MM.1S (cell line): ENCODE measurements at regions not wholly inside any gene's neighbourhood (a gene's known extent, or its start where the extent isn't known, plus 50 kb on each side); places are given as distances from the start of the nearest gene placed in this dataset.

Experiments used
- DNase-seq: peaks from one replicate; pipeline ENCODE4 v3.0.0-alpha.2; 2015
- H2AFZ ChIP-seq: fragments of 300-600 bp; sonication (generic); 2 replicates; pipeline ENCODE4 v1.6.0; 2016; ENCODE audit warnings: antibody characterized with exemption, low read length
- H3F3A ChIP-seq: fragments of 300-600 bp; sonication (generic); 2 replicates; pipeline ENCODE4 v1.6.1; 2016; ENCODE audit warnings: mild to moderate bottlenecking, antibody characterized with exemption, low read length, moderate library complexity, mixed read lengths; ENCODE audit not compliant: insufficient read depth
- H3K27ac ChIP-seq: fragments of 300-600 bp; sonication (generic); 2 replicates; pipeline ENCODE4 v1.5.1; 2016; ENCODE audit warnings: mild to moderate bottlenecking, low read length
- H3K27me3 ChIP-seq: fragments of 300-600 bp; sonication (generic); replicated peaks from 2 replicates; pipeline ENCODE4 v1.6.0; 2016; ENCODE audit warnings: low read length; ENCODE audit not compliant: insufficient read depth
- H3K36me3 ChIP-seq: fragments of 300-600 bp; sonication (generic); replicated peaks from 2 replicates; pipeline ENCODE4 v1.6.1; 2016; ENCODE audit warnings: mild to moderate bottlenecking, low read length, mixed read lengths; ENCODE audit not compliant: insufficient read depth
- H3K4me1 ChIP-seq: fragments of 300-600 bp; sonication (generic); 2 replicates; pipeline ENCODE4 v1.6.1; 2016; ENCODE audit warnings: low read length, mixed read lengths
- H3K4me2 ChIP-seq: fragments of 300-600 bp; sonication (generic); 2 replicates; pipeline ENCODE4 v1.6.0; 2016; ENCODE audit warnings: low read depth, low read length
- H3K4me3 ChIP-seq: fragments of 300-600 bp; sonication (generic); 2 replicates; pipeline ENCODE4 v1.5.1; 2016; ENCODE audit warnings: low read length, mixed read lengths
- H3K79me2 ChIP-seq: fragments of 300-600 bp; sonication (generic); 2 replicates; pipeline ENCODE4 v1.6.1; 2016; ENCODE audit warnings: mixed run types, low read length, mixed read lengths
- H3K9ac ChIP-seq: fragments of 300-600 bp; sonication (generic); 2 replicates; pipeline ENCODE4 v1.6.1; 2016; ENCODE audit warnings: low read length, mixed read lengths
- H3K9me2 ChIP-seq: fragments of 300-600 bp; sonication (generic); replicated peaks from 2 replicates; pipeline ENCODE4 v1.6.1; 2016; ENCODE audit warnings: mild to moderate bottlenecking, low read length, mixed read lengths; ENCODE audit not compliant: insufficient read depth
- H3K9me3 ChIP-seq: fragments of 300-600 bp; sonication (generic); replicated peaks from 2 replicates; pipeline ENCODE4 v1.6.1; 2016; ENCODE audit warnings: mild to moderate bottlenecking, low read length, mixed read lengths; ENCODE audit not compliant: insufficient read depth
- H4K20me1 ChIP-seq: fragments of 300-600 bp; sonication (generic); 2 replicates; pipeline ENCODE4 v1.6.1; 2016; ENCODE audit warnings: mild to moderate bottlenecking, low read length, moderate library complexity, mixed read lengths; ENCODE audit not compliant: insufficient read depth
- EZH2 ChIP-seq: fragments of 300-600 bp; sonication (generic); optimal IDR thresholded peaks from 2 replicates; pipeline ENCODE3; 2017; ENCODE audit warnings: low read depth, mild to moderate bottlenecking, antibody characterized with exemption, low read length, mixed read lengths
- EZH2phosphoT487 ChIP-seq: fragments of 300-600 bp; sonication (generic); IDR thresholded peaks from 2 replicates; pipeline ENCODE4 v1.6.1; 2018; ENCODE audit warnings: antibody characterized with exemption, low read length
- TF ChIP-seq, protein P1 (sequence below): fragments of 300-600 bp; sonication (generic); IDR thresholded peaks from 2 replicates; pipeline ENCODE4 v1.5.1; 2016; ENCODE audit warnings: antibody characterized with exemption, low read length, mixed read lengths

DNA sequence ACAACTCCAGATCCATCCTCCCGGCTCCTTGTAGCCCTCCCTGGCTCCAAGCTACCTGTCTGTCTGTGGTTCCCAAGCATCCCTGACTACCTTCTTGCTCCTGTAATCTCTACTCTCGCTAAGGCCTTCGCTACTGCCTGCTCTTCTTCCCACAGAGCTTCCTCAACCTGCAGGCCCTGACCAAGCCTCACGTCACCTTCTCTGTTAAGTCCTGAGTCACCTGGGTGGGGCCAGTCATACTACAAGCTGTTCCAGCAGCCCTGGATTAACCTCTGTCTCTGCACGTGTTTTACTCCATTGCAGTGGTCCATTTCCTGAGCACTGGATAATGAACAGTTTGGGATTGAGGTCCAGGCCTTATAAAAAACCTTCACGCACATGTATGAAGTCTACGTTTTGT, 770.7 kb downstream of the BCL11B start:
- H3K4me3 ChIP-seq, result no peak overlapping the region
- DNase-seq, result no peak
- H3K27me3 ChIP-seq, result no peaks in the 10 kb centered on the region
- H3K79me2 ChIP-seq, result no peaks in the 10 kb centered on the region
- no peak overlapping the region for H3K9ac ChIP-seq
- TF ChIP-seq, protein P1, sequence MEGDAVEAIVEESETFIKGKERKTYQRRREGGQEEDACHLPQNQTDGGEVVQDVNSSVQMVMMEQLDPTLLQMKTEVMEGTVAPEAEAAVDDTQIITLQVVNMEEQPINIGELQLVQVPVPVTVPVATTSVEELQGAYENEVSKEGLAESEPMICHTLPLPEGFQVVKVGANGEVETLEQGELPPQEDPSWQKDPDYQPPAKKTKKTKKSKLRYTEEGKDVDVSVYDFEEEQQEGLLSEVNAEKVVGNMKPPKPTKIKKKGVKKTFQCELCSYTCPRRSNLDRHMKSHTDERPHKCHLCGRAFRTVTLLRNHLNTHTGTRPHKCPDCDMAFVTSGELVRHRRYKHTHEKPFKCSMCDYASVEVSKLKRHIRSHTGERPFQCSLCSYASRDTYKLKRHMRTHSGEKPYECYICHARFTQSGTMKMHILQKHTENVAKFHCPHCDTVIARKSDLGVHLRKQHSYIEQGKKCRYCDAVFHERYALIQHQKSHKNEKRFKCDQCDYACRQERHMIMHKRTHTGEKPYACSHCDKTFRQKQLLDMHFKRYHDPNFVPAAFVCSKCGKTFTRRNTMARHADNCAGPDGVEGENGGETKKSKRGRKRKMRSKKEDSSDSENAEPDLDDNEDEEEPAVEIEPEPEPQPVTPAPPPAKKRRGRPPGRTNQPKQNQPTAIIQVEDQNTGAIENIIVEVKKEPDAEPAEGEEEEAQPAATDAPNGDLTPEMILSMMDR, result no peak
- no peak for TF ChIP-seq EZH2phosphoT487
- no peak for TF ChIP-seq EZH2
- H4K20me1 ChIP-seq, result no peaks in the 10 kb centered on the region
- no peak overlapping the region for H2AFZ ChIP-seq
- no peaks in the 10 kb centered on the region for H3F3A ChIP-seq
- H3K36me3 ChIP-seq, result no peaks in the 10 kb centered on the region
- H3K9me2 ChIP-seq, result no peaks in the 10 kb centered on the region
- H3K4me1 ChIP-seq, result no peaks in the 10 kb centered on the region
- no peaks in the 10 kb centered on the region for H3K9me3 ChIP-seq
- no peak overlapping the region for H3K27ac ChIP-seq
- no peak overlapping the region for H3K4me2 ChIP-seq

DNA sequence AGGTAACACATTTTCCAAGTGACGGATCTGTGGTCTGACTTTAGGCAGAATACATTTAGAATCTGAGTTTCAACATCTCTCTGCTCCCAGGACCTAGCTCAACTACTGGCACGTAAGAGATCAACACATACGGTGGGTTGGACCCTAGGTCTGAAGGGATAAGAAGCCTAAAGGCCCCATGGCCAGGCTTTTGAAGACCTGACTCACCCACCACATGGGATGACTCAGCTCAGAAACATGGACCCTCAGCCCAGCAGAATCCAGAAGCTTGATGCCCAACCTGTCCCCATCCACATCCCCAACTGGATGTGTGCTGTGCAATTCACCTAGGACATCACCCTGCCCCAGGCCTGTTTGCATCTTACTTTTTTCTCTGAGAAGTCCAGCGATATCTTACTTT, 770.2 kb downstream of the BCL11B start:
- no peak overlapping the region for H3K27ac ChIP-seq
- no peaks in the 10 kb centered on the region for H3K4me1 ChIP-seq
- H3K9me2 ChIP-seq, result no peaks in the 10 kb centered on the region
- no peaks in the 10 kb centered on the region for H3K79me2 ChIP-seq
- H3F3A ChIP-seq, result no peaks in the 10 kb centered on the region
- H3K36me3 ChIP-seq, result no peaks in the 10 kb centered on the region
- no peaks in the 10 kb centered on the region for H3K27me3 ChIP-seq
- H2AFZ ChIP-seq, result no peak overlapping the region
- DNase-seq, result no peak
- no peaks in the 10 kb centered on the region for H4K20me1 ChIP-seq
- no peak overlapping the region for H3K4me3 ChIP-seq
- TF ChIP-seq, protein P1, result no peak
- TF ChIP-seq EZH2, result no peak
- no peak for TF ChIP-seq EZH2phosphoT487
- no peak overlapping the region for H3K9ac ChIP-seq
- no peaks in the 10 kb centered on the region for H3K9me3 ChIP-seq
- no peak overlapping the region for H3K4me2 ChIP-seq

DNA sequence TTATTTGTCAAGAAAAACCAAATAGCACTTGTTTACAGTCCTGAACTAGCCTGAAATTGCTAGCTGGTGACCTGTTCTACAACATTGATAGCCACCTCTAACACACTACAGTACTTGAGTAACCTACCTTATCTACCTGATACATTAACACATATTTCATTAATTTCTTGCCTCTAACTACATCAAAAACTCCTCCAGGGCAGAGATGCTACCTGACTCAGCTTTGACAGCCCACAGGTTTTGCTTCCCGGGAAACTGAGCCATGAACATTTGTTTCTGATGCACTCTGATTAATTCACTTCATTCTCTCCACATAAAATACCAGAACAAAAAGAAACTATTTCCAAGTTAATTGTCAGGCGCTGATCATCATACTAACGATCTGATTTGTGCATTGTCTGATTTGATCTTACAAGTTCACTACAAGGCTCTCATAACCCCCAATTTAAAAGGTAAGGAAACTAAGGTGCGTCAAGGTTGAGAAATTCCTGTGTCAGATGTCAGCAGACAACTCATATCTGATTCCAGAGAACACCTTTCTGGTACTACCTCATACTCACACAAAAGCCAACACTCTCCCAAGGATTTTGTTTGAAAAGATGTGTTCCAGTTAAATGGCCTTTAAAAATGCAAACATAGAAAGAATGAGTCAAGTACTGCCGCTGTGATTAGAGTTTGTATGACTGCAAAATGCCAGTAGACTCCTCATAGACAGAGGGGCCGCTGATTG, 768.7 kb downstream of the BCL11B start:
- no peak overlapping the region for H3K27ac ChIP-seq

More for the DNA sequence above, 768.7 kb downstream of the BCL11B start:
- H3K79me2 ChIP-seq, result no peaks in the 10 kb centered on the region
- H2AFZ ChIP-seq, result no peak overlapping the region
- TF ChIP-seq EZH2 (no peak), EZH2phosphoT487 (no peak)
- TF ChIP-seq, protein P1, result no peak
- H3K4me2 ChIP-seq, result no peak overlapping the region
- H3K4me1 ChIP-seq, result no peaks in the 10 kb centered on the region
- no peak overlapping the region for H3K4me3 ChIP-seq
- no peak overlapping the region for H3K9ac ChIP-seq
- H3K9me2 ChIP-seq, result no peaks in the 10 kb centered on the region
- no peaks in the 10 kb centered on the region for H3K27me3 ChIP-seq
- H4K20me1 ChIP-seq, result no peaks in the 10 kb centered on the region
- no peak for DNase-seq
- no peaks in the 10 kb centered on the region for H3K9me3 ChIP-seq
- no peaks in the 10 kb centered on the region for H3K36me3 ChIP-seq
- no peaks in the 10 kb centered on the region for H3F3A ChIP-seq
